Stimulated activated CD4-positive, alpha-beta T cell treated with anti-CD3 and anti-CD28 coated beads, TNF-alpha, amount 100 ng/mL, for 4 hours (primary cell): ENCODE measurements at regions not wholly inside any gene's neighbourhood (a gene's known extent, or its start where the extent isn't known, plus 50 kb on each side); places are given as distances from the start of the nearest gene placed in this dataset.

Source experiments
- DNase-seq, 3 experiments: peaks; one replicate each; pipeline ENCODE4 v3.0.0-alpha.2; 2020; ENCODE audit warnings: low read depth in 3 of 3

GRCh38 chr14:71668186-71668912 lies 263.9 kb upstream of the RGS6 start:
- DNase-seq: no peak

- no peak for DNase-seq
Measured at GRCh38 chr14:71672596-71672995, 259.6 kb upstream of the RGS6 start.

GRCh38 chr14:71675126-71675899 lies 256.9 kb upstream of the RGS6 start:
- DNase-seq: no peak

- DNase-seq: no peak
Measured at GRCh38 chr14:71675900-71676287, 256.3 kb upstream of the RGS6 start.

- no peak for DNase-seq
Measured at GRCh38 chr14:71680736-71681387, 251.4 kb upstream of the RGS6 start.

GRCh38 chr14:71682337-71682736 lies 249.9 kb upstream of the RGS6 start:
- no peak for DNase-seq

- DNase-seq: no peak
Measured at GRCh38 chr14:71684323-71684722, 247.9 kb upstream of the RGS6 start.

- no peak for DNase-seq
Measured at GRCh38 chr14:71686677-71687076, 245.6 kb upstream of the RGS6 start.

GRCh38 chr14:71687166-71687831 lies 244.9 kb upstream of the RGS6 start:
- no peak for DNase-seq

- DNase-seq: no peak
Measured at GRCh38 chr14:71688576-71688975, 243.7 kb upstream of the RGS6 start.

- no peak for DNase-seq
Measured at GRCh38 chr14:71690478-71690877, 241.8 kb upstream of the RGS6 start.

- DNase-seq: no peak
Measured at GRCh38 chr14:71692496-71692895, 239.7 kb upstream of the RGS6 start.

GRCh38 chr14:71693381-71693780 lies 238.8 kb upstream of the RGS6 start:
- DNase-seq: no peak

- no peak for DNase-seq
Measured at GRCh38 chr14:71694591-71695530, 237.4 kb upstream of the RGS6 start.

GRCh38 chr14:71695611-71696350 lies 236.4 kb upstream of the RGS6 start:
- DNase-seq: no peak

GRCh38 chr14:71698027-71698426 lies 234.2 kb upstream of the RGS6 start:
- no peak for DNase-seq

- no peak for DNase-seq
Measured at GRCh38 chr14:71698673-71699072, 233.6 kb upstream of the RGS6 start.

- DNase-seq: no peak
Measured at GRCh38 chr14:71701990-71702389, 230.2 kb upstream of the RGS6 start.

- DNase-seq: no peak
Measured at GRCh38 chr14:71702786-71703185, 229.4 kb upstream of the RGS6 start.

- DNase-seq: no peak
Measured at GRCh38 chr14:71703477-71703876, 228.8 kb upstream of the RGS6 start.
